NAMALWA (cell line): ENCODE measurements at regions not wholly inside any gene's neighbourhood (a gene's known extent, or its start where the extent isn't known, plus 50 kb on each side); places are given as distances from the start of the nearest gene placed in this dataset.
"Not testable (repeated sequence)": the region's sequence is repeated elsewhere in the genome, so short reads cannot be mapped to it uniquely, and the experiment has no call there.

Source experiments
- DNase-seq: peaks from one replicate; pipeline ENCODE4 v3.0.0-alpha.2; 2015; ENCODE audit warnings: low spot score

DNA sequence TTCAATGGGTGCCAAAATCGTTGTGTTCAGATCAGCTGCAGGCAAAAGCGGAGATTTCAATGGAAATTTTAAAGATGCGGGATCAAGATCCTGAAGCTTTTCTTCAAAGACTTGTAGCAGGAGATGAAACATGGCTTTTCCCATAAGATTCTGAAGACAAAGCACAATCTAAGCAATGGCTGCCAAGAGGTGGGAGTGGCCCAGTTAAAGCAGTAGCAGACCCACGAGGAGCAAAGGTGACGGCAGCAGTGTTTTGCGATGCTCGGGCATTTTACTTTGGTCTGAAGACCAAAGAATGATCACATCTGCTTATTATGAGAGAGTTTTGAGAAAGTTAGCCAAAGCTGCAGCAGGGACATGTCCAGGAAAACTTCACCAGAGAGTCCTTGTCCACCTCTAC is 222.9 kb downstream of the DSC3 start:
- DNase-seq = no peak

- DNase-seq = no peak
These were observed 228.1 kb downstream of the DSC3 start for GRCh38 chr18:30814446-30814845.

- DNase-seq = no peak
These were observed 231.0 kb downstream of the DSC3 start for GRCh38 chr18:30811580-30811979.

DNA sequence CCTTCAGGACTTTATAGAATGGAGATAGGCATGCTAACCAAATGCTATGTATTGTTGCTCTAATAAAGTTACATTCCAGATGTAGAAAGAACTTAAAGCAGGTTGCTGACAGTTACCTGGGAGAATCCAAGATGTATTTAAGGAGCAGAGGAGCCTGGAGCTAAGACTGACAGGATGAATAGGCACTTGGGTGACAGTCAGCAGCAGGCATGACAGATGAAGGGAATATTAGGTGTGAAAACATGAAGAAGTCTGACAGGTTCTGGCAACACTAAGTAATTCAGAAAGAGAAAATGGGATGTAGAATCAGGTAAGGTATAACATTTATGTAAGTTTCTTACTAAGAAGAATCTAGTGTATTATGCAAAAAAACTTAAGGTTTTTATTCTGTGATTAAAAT is 232.0 kb downstream of the DSC3 start:
- DNase-seq = no peak

DNA sequence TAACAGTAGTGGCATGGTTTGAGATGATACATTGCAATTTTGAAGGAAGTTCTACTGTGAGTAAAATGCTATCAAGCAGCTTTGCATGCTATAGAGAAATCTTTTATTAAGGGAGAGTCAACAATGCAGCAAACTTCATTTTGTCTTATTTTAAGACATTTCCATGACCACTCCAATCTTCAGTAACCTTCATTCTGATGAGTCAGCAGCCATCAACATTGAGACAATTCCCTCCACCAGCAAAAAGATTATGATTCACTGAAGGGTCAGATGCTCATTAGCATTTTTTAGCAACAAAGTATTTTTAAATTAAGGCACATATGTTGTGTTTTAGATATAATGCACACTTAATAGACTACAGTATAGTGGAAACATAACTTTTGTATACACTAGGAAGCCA is 235.7 kb downstream of the DSC3 start:
- DNase-seq = no peak

DNA sequence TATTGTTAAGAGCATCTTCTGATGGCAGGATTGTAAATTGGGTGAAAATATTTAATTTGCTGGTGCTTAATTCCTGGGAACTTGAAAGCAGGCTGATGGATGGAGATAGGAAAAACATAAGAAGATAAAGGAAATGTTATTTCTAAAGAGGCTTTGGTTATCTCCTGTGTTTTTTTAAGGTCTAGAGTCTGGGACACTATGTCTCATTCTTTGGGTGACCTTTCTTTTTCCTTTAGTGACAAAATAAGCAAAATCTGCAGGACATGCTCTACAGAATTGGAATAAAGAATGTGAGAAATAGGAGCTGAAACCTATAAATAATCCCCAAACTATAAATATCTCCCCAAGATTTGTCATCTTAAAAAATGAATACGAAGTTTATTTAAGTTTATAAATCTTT is 241.7 kb downstream of the DSC3 start:
- no peak for DNase-seq

- DNase-seq = no peak
These were observed 250.5 kb downstream of the DSC3 start for GRCh38 chr18:30792051-30792450.

GRCh38 chr18:30788411-30788991 is 254.0 kb downstream of the DSC3 start:
- DNase-seq = not testable (repeated sequence)

DNA sequence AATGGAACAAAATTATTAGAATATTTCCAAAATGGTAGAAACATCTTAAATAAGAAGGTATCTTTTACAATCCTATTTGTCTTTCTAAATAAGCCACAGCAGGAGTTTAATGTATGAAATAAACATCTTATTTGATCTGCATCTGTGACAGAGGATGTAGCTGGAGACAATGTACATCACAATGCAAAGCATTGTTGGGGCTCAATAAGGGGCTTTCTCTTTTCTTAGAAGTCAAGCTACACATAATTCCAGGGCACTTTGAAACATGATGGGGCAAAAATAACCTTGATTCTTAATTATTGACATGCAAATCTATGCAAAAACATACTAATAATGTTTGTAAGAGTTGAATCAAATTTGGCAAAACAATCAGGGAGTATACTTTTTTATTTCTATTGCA is 255.1 kb downstream of the DSC3 start:
- no peak for DNase-seq

DNA sequence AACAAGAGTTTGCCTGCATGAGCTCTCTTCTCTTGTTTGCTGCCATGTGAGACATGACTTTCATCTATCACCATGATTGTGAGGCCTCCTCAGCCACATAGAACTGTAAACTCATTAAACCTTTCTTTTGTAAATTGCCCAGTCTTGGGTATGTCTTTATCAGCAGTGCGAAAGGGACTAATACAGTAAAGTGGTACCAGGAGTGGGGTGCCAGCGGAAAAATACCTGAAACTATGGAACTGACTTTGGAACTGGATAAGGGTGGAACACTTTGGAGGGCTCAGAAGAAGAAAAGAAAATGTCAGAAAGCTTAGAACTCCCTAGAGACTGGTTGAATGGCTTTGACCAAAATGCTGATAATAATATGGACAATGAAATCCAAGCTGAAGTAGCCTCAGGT is 260.9 kb downstream of the DSC3 start:
- DNase-seq = no peak

GRCh38 chr18:30775629-30776028 is 266.9 kb downstream of the DSC3 start:
- no peak for DNase-seq

DNA sequence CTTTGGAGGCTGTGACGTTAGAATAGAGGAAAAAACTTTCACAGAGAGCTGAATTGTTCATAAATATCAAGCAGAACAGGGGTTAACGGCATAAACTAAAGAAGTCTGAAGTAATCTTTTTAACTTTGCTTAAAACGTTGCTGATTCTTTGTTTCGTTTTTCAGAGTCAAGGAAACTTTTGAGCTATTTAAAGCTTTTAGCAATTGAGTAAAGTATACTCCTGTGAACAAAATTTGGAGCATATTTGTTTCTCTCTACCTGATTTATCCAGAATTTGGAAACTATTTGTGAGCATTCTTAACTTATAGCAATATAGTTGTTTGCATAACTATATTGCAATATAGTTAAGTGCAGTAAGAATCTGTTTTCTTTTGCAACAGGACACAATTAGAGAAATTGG is 270.4 kb downstream of the DSC3 start:
- DNase-seq = peak; percentile 9

DNA sequence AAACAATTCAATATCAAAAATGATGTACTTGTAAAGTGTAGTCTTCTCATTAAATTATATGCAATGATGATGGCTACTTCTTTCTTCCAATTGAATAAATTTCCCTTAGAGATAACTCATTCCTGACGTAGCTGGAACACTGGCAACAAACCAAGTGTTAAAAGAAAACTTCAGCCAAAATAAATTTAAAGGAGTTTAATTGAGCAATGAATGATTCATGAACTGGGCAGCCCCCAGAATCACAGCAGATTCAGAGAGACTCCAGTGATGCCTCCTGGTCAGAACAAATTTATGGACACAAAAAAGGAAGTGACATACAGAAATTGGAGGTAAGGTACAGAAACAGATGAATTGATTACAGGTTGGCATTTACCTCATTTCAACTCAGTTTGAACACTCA is 276.5 kb downstream of the DSC3 start:
- no peak for DNase-seq

DNA sequence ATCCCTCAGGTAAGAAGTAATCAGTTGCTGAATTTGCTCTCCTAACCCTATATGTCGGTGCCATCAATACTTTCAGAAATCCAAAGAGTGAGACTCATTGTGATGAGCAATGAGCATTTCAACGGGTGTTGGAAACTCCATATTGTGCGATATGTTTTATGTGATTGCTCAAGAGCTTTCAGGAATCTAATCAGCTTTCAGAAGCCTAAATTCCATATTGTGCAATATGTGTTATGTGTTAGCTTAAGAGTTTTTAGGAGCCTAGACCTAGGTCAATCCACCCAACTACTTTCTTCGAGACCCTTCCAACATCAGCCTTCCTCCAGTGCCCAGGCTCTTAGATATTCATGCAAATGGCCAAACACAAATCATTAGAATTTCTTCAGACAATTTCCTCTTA is 277.3 kb downstream of the DSC3 start:
- no peak for DNase-seq

GRCh38 chr18:30763902-30764350 is 278.6 kb downstream of the DSC3 start:
- DNase-seq = no peak

GRCh38 chr18:30754846-30755245 is 287.7 kb downstream of the DSC3 start:
- DNase-seq = no peak

GRCh38 chr18:30748541-30748940 is 294.0 kb downstream of the DSC3 start:
- DNase-seq = peak; percentile 9

GRCh38 chr18:30746224-30746623 is 296.3 kb downstream of the DSC3 start:
- no peak for DNase-seq

DNA sequence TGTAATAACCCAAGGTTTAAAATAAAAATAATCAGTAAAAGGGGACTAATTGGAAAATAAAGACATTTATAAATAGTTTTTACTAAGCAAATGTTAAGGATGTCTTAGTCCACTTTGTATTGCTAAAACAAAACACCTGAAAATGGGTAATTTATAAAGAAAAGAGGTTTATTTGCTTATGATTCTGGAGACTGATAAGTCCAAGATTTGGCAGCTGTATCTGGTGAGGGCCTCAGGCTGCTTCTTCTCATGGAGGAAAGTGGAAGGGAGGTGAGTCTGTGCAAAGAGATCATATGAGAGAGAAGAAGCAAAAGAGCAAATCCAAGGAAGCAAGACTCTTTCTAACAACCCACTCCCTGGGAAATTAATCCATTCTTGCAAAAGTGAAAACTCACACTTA is 299.5 kb downstream of the DSC3 start:
- no peak for DNase-seq

DNA sequence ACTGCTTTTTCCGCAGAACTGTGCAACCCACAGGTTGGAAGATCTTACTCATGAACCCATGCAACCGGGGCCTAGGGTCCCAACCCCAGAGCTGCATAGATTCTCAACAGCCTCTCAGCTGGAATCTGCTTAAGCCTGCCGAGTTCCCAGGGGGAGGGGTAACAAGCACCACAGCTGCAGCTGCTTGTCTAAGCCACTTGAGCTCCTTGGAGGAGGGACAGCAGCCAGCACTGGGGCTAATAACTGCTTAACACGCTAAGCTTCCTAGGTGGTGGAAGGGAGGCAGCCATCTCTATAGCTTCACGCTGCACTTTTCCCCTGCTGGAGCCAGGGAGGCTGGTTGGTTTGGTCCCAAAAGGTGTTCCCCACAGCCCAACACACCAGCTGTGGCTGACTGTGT is 311.6 kb downstream of the DSC3 start:
- DNase-seq = no peak

- DNase-seq = no peak
These were observed 314.7 kb downstream of the DSC3 start for GRCh38 chr18:30727849-30728248.

DNA sequence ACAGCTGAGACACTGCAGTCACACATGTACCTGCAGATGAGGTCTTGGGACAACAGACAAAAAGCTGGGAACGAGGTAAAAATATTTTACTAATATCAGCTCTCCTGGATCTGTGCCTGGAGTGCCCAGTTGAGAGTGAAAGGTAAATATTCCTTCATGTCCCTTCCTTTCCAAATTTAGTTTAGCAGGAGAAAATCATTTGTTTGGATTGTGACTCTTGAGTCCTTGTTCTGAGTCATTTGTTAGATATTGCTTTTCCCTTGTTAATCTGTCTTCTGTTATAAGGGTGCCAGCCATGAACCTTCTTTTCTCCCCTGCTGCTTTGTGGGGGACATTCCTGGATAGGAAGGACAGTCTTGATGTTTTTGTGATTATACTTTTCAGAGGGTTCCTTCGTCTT is 329.2 kb downstream of the DSC3 start:
- no peak for DNase-seq

DNA sequence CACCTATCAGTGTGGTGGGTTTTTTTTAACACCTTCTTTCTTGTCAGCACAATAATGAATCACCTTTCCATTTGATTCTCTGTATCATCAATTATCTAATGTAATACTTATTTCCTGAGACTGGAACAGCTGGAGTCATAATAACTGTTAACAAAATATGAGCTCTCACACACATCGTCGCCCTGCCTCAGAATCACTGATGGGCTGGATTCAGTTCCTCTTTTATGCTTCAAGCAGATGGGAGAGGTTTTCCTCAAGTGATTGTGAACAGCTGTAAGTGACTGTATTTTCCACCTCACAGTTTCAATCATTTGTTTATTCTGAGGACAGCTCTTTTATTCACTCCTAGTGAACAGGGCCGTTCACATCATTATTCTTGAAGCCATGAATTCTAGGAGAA is 330.2 kb downstream of the DSC3 start:
- DNase-seq = peak; percentile 77

GRCh38 chr18:30709595-30709994 is 332.9 kb downstream of the DSC3 start:
- no peak for DNase-seq

DNA sequence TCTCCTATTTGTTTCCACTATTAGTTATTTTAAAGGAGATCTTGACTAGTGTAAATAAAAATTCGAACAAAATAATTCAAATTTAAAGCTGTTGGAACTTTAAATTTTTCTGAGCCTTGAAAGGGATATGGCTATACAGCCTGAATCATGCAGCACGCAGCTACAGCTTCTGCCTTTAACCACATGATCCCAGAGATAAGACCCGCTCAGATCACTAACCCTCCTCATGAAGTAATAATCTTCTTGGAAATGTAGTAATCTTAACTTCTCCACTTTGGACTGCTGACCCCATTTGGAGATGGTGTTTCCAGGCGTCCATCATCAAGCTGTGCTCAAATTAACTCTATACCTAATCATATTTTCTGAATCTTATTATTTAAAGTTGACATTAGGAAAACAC is 336.6 kb downstream of the DSC3 start:
- DNase-seq = no peak
